GM10248 (cell line): ENCODE measurements at regions not wholly inside any gene's neighbourhood (a gene's known extent, or its start where the extent isn't known, plus 50 kb on each side); places are given as distances from the start of the nearest gene placed in this dataset.

Experiments
- CTCF ChIA-PET: fragments of 300-600 bp; sonication (Branson Sonifier 250); formaldehyde crosslinking; extraction: SDS; loops from one replicate; lab custom pipeline; 2021; ENCODE audit warnings: antibody characterized with exemption; lab: Yijun Ruan, JAX
- POLR2A ChIA-PET: fragments of 350-650 bp; sonication (Branson Sonifier 250); formaldehyde crosslinking; extraction: SDS; loops from one replicate; lab custom pipeline; 2020; ENCODE audit warnings: antibody characterized with exemption; lab: Yijun Ruan, JAX
- DNase-seq: peaks from one replicate; pipeline ENCODE4 v3.0.0; 2012; ENCODE audit errors: extremely low spot score
- TF ChIP-seq, protein P1 (sequence below): IDR thresholded peaks from 2 replicates; pipeline ENCODE4 v1.5.1; 2012; ENCODE audit warnings: mild to moderate bottlenecking, low read depth; ENCODE audit errors: extremely low read depth, missing control alignments, control extremely low read depth

GRCh38 chr6:91291071-91291470, 704.2 kb upstream of the MAP3K7 start:
- CTCF ChIA-PET, result interaction anchor here (1.6 to 1.9 kb wide), 2 partner anchors 10 kb away, joined by 4 to 7 read pairs; no protein-coding TSS in a partner anchor
- TF ChIP-seq, protein P1, sequence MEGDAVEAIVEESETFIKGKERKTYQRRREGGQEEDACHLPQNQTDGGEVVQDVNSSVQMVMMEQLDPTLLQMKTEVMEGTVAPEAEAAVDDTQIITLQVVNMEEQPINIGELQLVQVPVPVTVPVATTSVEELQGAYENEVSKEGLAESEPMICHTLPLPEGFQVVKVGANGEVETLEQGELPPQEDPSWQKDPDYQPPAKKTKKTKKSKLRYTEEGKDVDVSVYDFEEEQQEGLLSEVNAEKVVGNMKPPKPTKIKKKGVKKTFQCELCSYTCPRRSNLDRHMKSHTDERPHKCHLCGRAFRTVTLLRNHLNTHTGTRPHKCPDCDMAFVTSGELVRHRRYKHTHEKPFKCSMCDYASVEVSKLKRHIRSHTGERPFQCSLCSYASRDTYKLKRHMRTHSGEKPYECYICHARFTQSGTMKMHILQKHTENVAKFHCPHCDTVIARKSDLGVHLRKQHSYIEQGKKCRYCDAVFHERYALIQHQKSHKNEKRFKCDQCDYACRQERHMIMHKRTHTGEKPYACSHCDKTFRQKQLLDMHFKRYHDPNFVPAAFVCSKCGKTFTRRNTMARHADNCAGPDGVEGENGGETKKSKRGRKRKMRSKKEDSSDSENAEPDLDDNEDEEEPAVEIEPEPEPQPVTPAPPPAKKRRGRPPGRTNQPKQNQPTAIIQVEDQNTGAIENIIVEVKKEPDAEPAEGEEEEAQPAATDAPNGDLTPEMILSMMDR, result no peak
- DNase-seq, result no peak
- POLR2A ChIA-PET, result no interaction called here

- TF ChIP-seq, protein P1, result no peak
- CTCF ChIA-PET, result no interaction called here
- DNase-seq, result no peak
- POLR2A ChIA-PET, result no interaction called here
Measured at GRCh38 chr6:91288741-91289140, 701.9 kb upstream of the MAP3K7 start.

GRCh38 chr6:91281901-91282300, 695.0 kb upstream of the MAP3K7 start:
- ChIA-PET POLR2A (no interaction called here), CTCF (interaction anchor here (0.7 to 2.4 kb wide), 4 partner anchors 9 to 1363 kb away, joined by 3 to 7 read pairs (median 3); no protein-coding TSS in a partner anchor)
- DNase-seq, result no peak
- TF ChIP-seq, protein P1, result no peak

DNA sequence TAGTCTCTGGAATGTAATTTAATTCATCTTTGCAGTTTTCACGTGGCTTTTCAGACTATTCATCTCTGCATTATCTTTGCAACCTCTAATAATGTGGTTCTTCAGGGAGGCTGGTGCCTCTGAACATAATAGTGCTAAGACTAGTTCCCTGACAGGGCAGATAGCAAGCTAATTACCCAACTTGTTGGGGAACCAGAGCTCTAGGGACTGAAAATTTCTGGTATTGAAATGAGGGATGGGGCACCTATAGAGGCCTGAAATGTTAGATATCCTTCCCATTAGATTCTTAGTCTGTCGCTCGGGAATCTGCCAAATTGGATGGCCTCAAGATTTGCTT, 693.6 kb upstream of the MAP3K7 start:
- ChIA-PET POLR2A (no interaction called here), CTCF (interaction anchor here (2.4 kb wide), 1 partner anchor 11 kb away, joined by 7 read pairs; no protein-coding TSS in a partner anchor)
- TF ChIP-seq, protein P1, result no peak
- no peak for DNase-seq

DNA sequence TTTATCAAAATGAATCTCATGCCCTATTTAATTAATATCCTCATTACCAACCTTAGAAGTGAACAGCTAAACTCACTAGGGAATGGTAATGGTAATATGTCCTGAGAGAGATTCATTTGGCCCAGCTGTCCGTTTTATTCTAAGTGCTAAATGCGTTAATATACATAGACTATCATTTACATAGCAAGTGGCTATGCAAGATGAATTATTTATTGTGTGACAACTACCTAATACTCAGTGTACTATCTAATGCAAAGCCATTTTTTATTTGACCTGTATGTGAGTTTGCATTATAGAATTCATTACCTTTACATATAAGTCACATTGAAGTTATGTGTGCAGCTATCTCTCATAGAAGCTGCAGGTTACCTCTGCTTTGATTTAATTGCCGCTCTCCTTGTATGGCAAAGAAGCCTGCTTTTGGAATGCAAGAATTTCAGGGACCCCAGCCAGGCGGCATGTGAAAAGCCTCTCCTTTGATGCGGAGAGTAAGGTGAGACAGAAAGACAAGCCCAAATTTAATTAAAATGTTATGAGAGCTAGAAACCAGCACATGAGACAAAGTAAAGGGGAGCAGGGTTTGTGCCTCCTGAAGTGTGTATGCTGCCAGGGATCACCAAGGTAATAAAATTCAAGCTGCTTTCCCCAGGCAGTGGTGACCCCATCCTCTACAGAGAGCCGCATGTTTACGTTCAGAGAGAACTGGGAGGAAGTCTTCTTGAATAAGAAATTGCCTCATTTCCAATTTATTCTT, 693.0 kb upstream of the MAP3K7 start:
- ChIA-PET POLR2A (no interaction called here), CTCF (interaction anchor here (2.4 kb wide), 1 partner anchor 11 kb away, joined by 7 read pairs; no protein-coding TSS in a partner anchor)

DNA sequence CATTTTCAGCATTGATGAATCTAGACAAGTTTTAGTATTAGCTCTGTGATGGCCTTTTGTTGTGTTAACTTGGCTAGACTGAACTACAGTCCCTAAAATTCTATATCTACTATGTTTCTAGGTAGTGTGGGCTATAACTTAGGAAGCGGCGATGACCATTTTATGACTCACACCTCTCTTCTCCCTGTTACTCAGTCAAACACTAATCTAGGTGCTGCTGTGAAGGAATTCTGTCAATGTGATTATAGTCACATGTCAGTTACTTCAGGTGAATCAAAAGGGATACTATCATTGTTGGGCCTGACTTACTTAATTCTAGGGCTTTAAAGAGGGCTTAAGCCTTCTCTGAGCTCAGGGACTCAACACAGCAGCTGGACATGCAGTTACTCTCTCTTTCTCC, 691.5 kb upstream of the MAP3K7 start:
- CTCF ChIA-PET, result interaction anchor here (1.5 kb wide), 2 partner anchors 11 to 25 kb away, joined by 3 to 4 read pairs; no protein-coding TSS in a partner anchor
- TF ChIP-seq, protein P1, result no peak
- no peak for DNase-seq
- POLR2A ChIA-PET, result no interaction called here

More for the DNA sequence above, 693.0 kb upstream of the MAP3K7 start:
- TF ChIP-seq, protein P1, result no peak
- DNase-seq, result no peak
